Breast epithelium (tissue), 3 donors: ENCODE measurements at regions not wholly inside any gene's neighbourhood (a gene's known extent, or its start where the extent isn't known, plus 50 kb on each side); places are given as distances from the start of the nearest gene placed in this dataset.

Experiments used
- CTCF ChIP-seq, 3 donors: fragments of 450-650 bp; IDR thresholded peaks; one replicate each; pipeline ENCODE4 v1.5.1; 2016 to 2017; ENCODE audit warnings: antibody characterized with exemption in 3 of 3, mild to moderate bottlenecking in 3 of 3, moderate library complexity in 3 of 3
- POLR2A ChIP-seq: fragments of 450-650 bp; IDR thresholded peaks from one replicate; pipeline ENCODE4 v1.6.1; 2016; ENCODE audit warnings: antibody characterized with exemption, mild to moderate bottlenecking, moderate library complexity

- TF ChIP-seq POLR2A (no peak), CTCF (IDR thresholded peaks at IDR 0.05) (no peak)
These were observed 121.3 kb upstream of the THBS1 start for GRCh38 chr15:39459548-39459947.
